ENCODE measurements at regions not wholly inside any gene's neighbourhood (a gene's known extent, or its start where the extent isn't known, plus 50 kb on each side); places are given as distances from the start of the nearest gene placed in this dataset.

- TF ChIP-seq CTCF (IDR thresholded peaks at IDR 0.05; ENCODE audit: borderline replicate concordance, control extremely low read depth, extremely low read depth, insufficient read depth, missing control alignments) = no peak
- in situ Hi-C loops (cut with MboI; ENCODE audit: low sequenced_read_pairs, unreplicated experiment) = no loop called here
These were observed 169.9 kb upstream of the LHX5 start for GRCh38 chr12:113641426-113642030.

GRCh38 chr12:113640837-113641236 lies 169.2 kb upstream of the LHX5 start:
- TF ChIP-seq CTCF (IDR thresholded peaks at IDR 0.05; ENCODE audit: borderline replicate concordance, control extremely low read depth, extremely low read depth, insufficient read depth, missing control alignments) = no peak
- in situ Hi-C loops (cut with MboI; ENCODE audit: low sequenced_read_pairs, unreplicated experiment) = no loop called here
- DNase-seq (ENCODE audit: low spot score) = no peak

More at GRCh38 chr12:113641426-113642030, 169.9 kb upstream of the LHX5 start:
- DNase-seq (ENCODE audit: low spot score) = no peak

- in situ Hi-C loops (cut with MboI; ENCODE audit: low sequenced_read_pairs, unreplicated experiment) = no loop called here
- no peak for TF ChIP-seq CTCF (IDR thresholded peaks at IDR 0.05; ENCODE audit: borderline replicate concordance, control extremely low read depth, extremely low read depth, insufficient read depth, missing control alignments)
- DNase-seq (ENCODE audit: low spot score) = no peak
These were observed 167.8 kb upstream of the LHX5 start for GRCh38 chr12:113639474-113639873.

GRCh38 chr12:113638460-113638775 lies 166.7 kb upstream of the LHX5 start:
- in situ Hi-C loops (cut with MboI; ENCODE audit: low sequenced_read_pairs, unreplicated experiment) = no loop called here
- no peak for TF ChIP-seq CTCF (IDR thresholded peaks at IDR 0.05; ENCODE audit: borderline replicate concordance, control extremely low read depth, extremely low read depth, insufficient read depth, missing control alignments)
- DNase-seq (ENCODE audit: low spot score) = no peak

- no peak for TF ChIP-seq CTCF (IDR thresholded peaks at IDR 0.05; ENCODE audit: borderline replicate concordance, control extremely low read depth, extremely low read depth, insufficient read depth, missing control alignments)
- no peak for DNase-seq (ENCODE audit: low spot score)
- in situ Hi-C loops (cut with MboI; ENCODE audit: low sequenced_read_pairs, unreplicated experiment) = no loop called here
These were observed 163.3 kb upstream of the LHX5 start for GRCh38 chr12:113634982-113635381.

- in situ Hi-C loops (cut with MboI; ENCODE audit: low sequenced_read_pairs, unreplicated experiment) = no loop called here
- DNase-seq (ENCODE audit: low spot score) = no peak
- TF ChIP-seq CTCF (IDR thresholded peaks at IDR 0.05; ENCODE audit: borderline replicate concordance, control extremely low read depth, extremely low read depth, insufficient read depth, missing control alignments) = no peak
These were observed 162.8 kb upstream of the LHX5 start for GRCh38 chr12:113634474-113634873.

Measured in GM13976 (cell line).